ENCODE measurements at regions not wholly inside any gene's neighbourhood (a gene's known extent, or its start where the extent isn't known, plus 50 kb on each side); places are given as distances from the start of the nearest gene placed in this dataset.

DNA sequence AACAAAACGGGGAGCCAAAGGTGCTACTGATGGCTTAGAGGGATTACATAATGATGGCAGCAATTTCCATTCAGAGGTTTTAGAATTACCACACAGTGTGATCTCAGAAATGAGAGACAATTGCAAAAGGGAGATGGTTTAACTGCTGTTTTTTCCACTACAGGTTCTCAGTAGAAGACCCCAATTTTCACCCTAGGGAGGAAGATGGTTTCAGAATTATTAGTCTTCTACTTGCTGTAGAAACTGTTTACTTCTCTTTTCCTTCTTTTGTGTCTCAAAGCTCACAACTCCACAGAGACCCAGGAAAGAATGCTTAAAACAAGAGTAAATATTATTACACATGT, 226.5 kb downstream of the INHBA start:
- no peak for TF ChIP-seq POLR2A (IDR thresholded peaks at IDR 0.05)
- TF ChIP-seq, protein P1, sequence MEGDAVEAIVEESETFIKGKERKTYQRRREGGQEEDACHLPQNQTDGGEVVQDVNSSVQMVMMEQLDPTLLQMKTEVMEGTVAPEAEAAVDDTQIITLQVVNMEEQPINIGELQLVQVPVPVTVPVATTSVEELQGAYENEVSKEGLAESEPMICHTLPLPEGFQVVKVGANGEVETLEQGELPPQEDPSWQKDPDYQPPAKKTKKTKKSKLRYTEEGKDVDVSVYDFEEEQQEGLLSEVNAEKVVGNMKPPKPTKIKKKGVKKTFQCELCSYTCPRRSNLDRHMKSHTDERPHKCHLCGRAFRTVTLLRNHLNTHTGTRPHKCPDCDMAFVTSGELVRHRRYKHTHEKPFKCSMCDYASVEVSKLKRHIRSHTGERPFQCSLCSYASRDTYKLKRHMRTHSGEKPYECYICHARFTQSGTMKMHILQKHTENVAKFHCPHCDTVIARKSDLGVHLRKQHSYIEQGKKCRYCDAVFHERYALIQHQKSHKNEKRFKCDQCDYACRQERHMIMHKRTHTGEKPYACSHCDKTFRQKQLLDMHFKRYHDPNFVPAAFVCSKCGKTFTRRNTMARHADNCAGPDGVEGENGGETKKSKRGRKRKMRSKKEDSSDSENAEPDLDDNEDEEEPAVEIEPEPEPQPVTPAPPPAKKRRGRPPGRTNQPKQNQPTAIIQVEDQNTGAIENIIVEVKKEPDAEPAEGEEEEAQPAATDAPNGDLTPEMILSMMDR (IDR thresholded peaks at IDR 0.05): no peak

Data from sigmoid colon (tissue), 3 donors.